Neural cell (in vitro differentiated cells): ENCODE measurements at regions not wholly inside any gene's neighbourhood (a gene's known extent, or its start where the extent isn't known, plus 50 kb on each side); places are given as distances from the start of the nearest gene placed in this dataset.

ENCODE experiments used
- H2AFZ ChIP-seq: fragments of 200-600, 300-800 bp; sonication (generic), shearing (Covaris generic); 2 replicates; pipeline ENCODE4 v1.6.0; 2014; ENCODE audit warnings: low read depth, mild to moderate bottlenecking, antibody characterized with exemption, low read length, moderate library complexity
- H3F3A ChIP-seq: fragments of 200-600 bp; shearing (Covaris generic); 2 replicates; pipeline ENCODE4 v1.6.1; 2016; ENCODE audit warnings: mild to moderate bottlenecking, moderate library complexity, mixed read lengths, antibody characterized with exemption, low read length; ENCODE audit not compliant: insufficient read depth, poor library complexity, severe bottlenecking
- H3K27ac ChIP-seq: fragments of 200-600, 300-800 bp; sonication (generic), shearing (Covaris generic); 2 replicates; pipeline ENCODE4 v1.5.1; 2014; ENCODE audit warnings: mild to moderate bottlenecking, low read length, moderate library complexity
- H3K27me3 ChIP-seq: fragments of 300-800, 200-600 bp; sonication (generic), shearing (Covaris generic); 2 replicates; pipeline ENCODE4 v1.6.0; 2014; ENCODE audit warnings: mild to moderate bottlenecking, low read depth, low read length, moderate library complexity; ENCODE audit not compliant: insufficient read depth
- H3K36me3 ChIP-seq: fragments of 300-800, 200-600 bp; sonication (generic), shearing (Covaris generic); 2 replicates; pipeline ENCODE4 v1.5.1; 2014; ENCODE audit warnings: mild to moderate bottlenecking, antibody characterized with exemption, low read length, moderate library complexity; ENCODE audit not compliant: insufficient read depth
- H3K4me2 ChIP-seq: fragments of 300-800, 200-600 bp; sonication (generic), shearing (Covaris generic); 2 replicates; pipeline ENCODE4 v1.6.0; 2014; ENCODE audit warnings: mild to moderate bottlenecking, low read length
- H3K4me3 ChIP-seq: fragments of 300-800, 200-600 bp; sonication (generic), shearing (Covaris generic); 2 replicates; pipeline ENCODE4 v1.5.1; 2014; ENCODE audit warnings: mild to moderate bottlenecking, low read length, moderate library complexity
- H3K79me2 ChIP-seq: fragments of 200-600 bp; shearing (Covaris generic); replicated peaks from 2 replicates; pipeline ENCODE4 v1.6.0; 2014; ENCODE audit warnings: mild to moderate bottlenecking, low read length, moderate library complexity; ENCODE audit not compliant: insufficient read depth
- H3K9ac ChIP-seq: fragments of 300-800, 200-600 bp; sonication (generic), shearing (Covaris generic); 2 replicates; pipeline ENCODE4 v1.6.1; 2016; ENCODE audit warnings: mild to moderate bottlenecking, low read length, mixed read lengths
- H3K9me2 ChIP-seq: fragments of 200-600 bp; shearing (Covaris generic); 2 replicates; pipeline ENCODE4 v1.6.1; 2016; ENCODE audit warnings: mild to moderate bottlenecking, low read length, mixed read lengths; ENCODE audit not compliant: insufficient read depth
- H3K9me3 ChIP-seq: fragments of 200-600, 300-800 bp; sonication (generic), shearing (Covaris generic); 2 replicates; pipeline ENCODE4 v1.6.1; 2016; ENCODE audit warnings: mild to moderate bottlenecking, mixed run types, low read length, moderate library complexity, mixed read lengths
- H4K20me1 ChIP-seq: fragments of 200-600 bp; shearing (Covaris generic); 2 replicates; pipeline ENCODE4 v1.6.1; 2016; ENCODE audit warnings: mild to moderate bottlenecking, mixed run types; ENCODE audit not compliant: insufficient read depth
- CTCF ChIP-seq: fragments of 450-650 bp; IDR thresholded peaks from 2 replicates; pipeline ENCODE4 v1.5.1; 2014; ENCODE audit warnings: antibody characterized with exemption, mild to moderate bottlenecking, moderate library complexity; ENCODE audit not compliant: poor library complexity, severe bottlenecking
- EP300 ChIP-seq: fragments of 450-650 bp; conservative IDR thresholded peaks from 2 replicates; pipeline ENCODE4 v1.6.1; 2014; ENCODE audit warnings: antibody characterized with exemption, mild to moderate bottlenecking, moderate library complexity; ENCODE audit not compliant: poor library complexity, severe bottlenecking
- EZH2 ChIP-seq: fragments of 200-600, 300-800 bp; shearing (Covaris generic), sonication (generic); IDR thresholded peaks from 2 replicates; pipeline ENCODE4 v1.6.1; 2014; ENCODE audit warnings: antibody characterized with exemption, low read length, borderline replicate concordance, mild to moderate bottlenecking; ENCODE audit not compliant: insufficient read depth, poor library complexity, severe bottlenecking
- MXI1 ChIP-seq: fragments of 450-650 bp; conservative IDR thresholded peaks from 2 replicates; pipeline ENCODE4 v1.6.1; 2014; ENCODE audit warnings: antibody characterized with exemption, mild to moderate bottlenecking; ENCODE audit not compliant: poor library complexity, severe bottlenecking
- POLR2AphosphoS5 ChIP-seq: IDR thresholded peaks from 2 replicates; pipeline ENCODE4 v1.6.1; 2012
- RAD21 ChIP-seq: fragments of 450-650 bp; conservative IDR thresholded peaks from 2 replicates; pipeline ENCODE4 v1.6.1; 2014; ENCODE audit warnings: antibody characterized with exemption, mild to moderate bottlenecking, moderate library complexity
- REST ChIP-seq: IDR thresholded peaks from 2 replicates; pipeline ENCODE4 v1.6.1; 2012; ENCODE audit warnings: borderline replicate concordance
- SMC3 ChIP-seq: fragments of 450-650 bp; conservative IDR thresholded peaks from 2 replicates; pipeline ENCODE4 v1.6.1; 2014; ENCODE audit warnings: antibody characterized with exemption, mild to moderate bottlenecking, moderate library complexity; ENCODE audit not compliant: poor library complexity
- TAF1 ChIP-seq: IDR thresholded peaks from 2 replicates; pipeline ENCODE4 v1.6.1; 2012; ENCODE audit warnings: low read depth

GRCh38 chr3:181872887-181873286 is 161.2 kb downstream of the SOX2 start:
- no peaks in the 10 kb centered on the region for H3K9me3 ChIP-seq
- no peak overlapping the region for H3K4me3 ChIP-seq
- H3K27ac ChIP-seq: no peak overlapping the region
- no peak overlapping the region for H2AFZ ChIP-seq
- H3K79me2 ChIP-seq: no peaks in the 10 kb centered on the region
- no peaks in the 10 kb centered on the region for H3K27me3 ChIP-seq
- TF ChIP-seq CTCF: no peak
- TF ChIP-seq REST: no peak
- no peak for TF ChIP-seq TAF1
- TF ChIP-seq EZH2: no peak
- TF ChIP-seq SMC3: no peak
- no peak for TF ChIP-seq POLR2AphosphoS5
- no peak for TF ChIP-seq EP300
- TF ChIP-seq RAD21: no peak
- no peak for TF ChIP-seq MXI1
- H4K20me1 ChIP-seq: no peaks in the 10 kb centered on the region
- H3K9ac ChIP-seq: no peak overlapping the region
- no peaks in the 10 kb centered on the region for H3K36me3 ChIP-seq
- H3F3A ChIP-seq: no peaks in the 10 kb centered on the region
- no peak overlapping the region for H3K4me2 ChIP-seq
- no peaks in the 10 kb centered on the region for H3K9me2 ChIP-seq

- no peaks in the 10 kb centered on the region for H3F3A ChIP-seq
- H3K27ac ChIP-seq: no peak overlapping the region
- H3K4me2 ChIP-seq: no peak overlapping the region
- no peaks in the 10 kb centered on the region for H3K9me3 ChIP-seq
- no peak overlapping the region for H2AFZ ChIP-seq
- TF ChIP-seq MXI1: no peak
- no peaks in the 10 kb centered on the region for H3K79me2 ChIP-seq
- no peaks in the 10 kb centered on the region for H3K36me3 ChIP-seq
- no peaks in the 10 kb centered on the region for H4K20me1 ChIP-seq
- no peaks in the 10 kb centered on the region for H3K9me2 ChIP-seq
- H3K4me3 ChIP-seq: no peak overlapping the region
- no peaks in the 10 kb centered on the region for H3K27me3 ChIP-seq
- H3K9ac ChIP-seq: no peak overlapping the region
Observed at GRCh38 chr3:181879926-181880325, 168.2 kb downstream of the SOX2 start.

- no peak overlapping the region for H3K9ac ChIP-seq
- H3K4me2 ChIP-seq: no peak overlapping the region
- H3K79me2 ChIP-seq: no peaks in the 10 kb centered on the region
- no peaks in the 10 kb centered on the region for H3F3A ChIP-seq
- H2AFZ ChIP-seq: no peak overlapping the region
- no peak overlapping the region for H3K4me3 ChIP-seq
- no peaks in the 10 kb centered on the region for H4K20me1 ChIP-seq
- no peaks in the 10 kb centered on the region for H3K9me3 ChIP-seq
- no peaks in the 10 kb centered on the region for H3K27me3 ChIP-seq
- TF ChIP-seq CTCF (no peak), POLR2AphosphoS5 (no peak), EZH2 (no peak), SMC3 (no peak), REST (no peak)
- no peak overlapping the region for H3K27ac ChIP-seq
- no peaks in the 10 kb centered on the region for H3K36me3 ChIP-seq
- H3K9me2 ChIP-seq: no peaks in the 10 kb centered on the region
Observed at GRCh38 chr3:181880331-181880730, 168.6 kb downstream of the SOX2 start.
